HG03571 (cell line): ENCODE measurements at regions not wholly inside any gene's neighbourhood (a gene's known extent, or its start where the extent isn't known, plus 50 kb on each side); places are given as distances from the start of the nearest gene placed in this dataset.

ENCODE experiments used
- ATAC-seq: cut with Tn5 transposase; IDR thresholded peaks from one replicate; pipeline ENCODE4 v1.9.1; 2021; ENCODE audit not compliant: unreplicated experiment

DNA sequence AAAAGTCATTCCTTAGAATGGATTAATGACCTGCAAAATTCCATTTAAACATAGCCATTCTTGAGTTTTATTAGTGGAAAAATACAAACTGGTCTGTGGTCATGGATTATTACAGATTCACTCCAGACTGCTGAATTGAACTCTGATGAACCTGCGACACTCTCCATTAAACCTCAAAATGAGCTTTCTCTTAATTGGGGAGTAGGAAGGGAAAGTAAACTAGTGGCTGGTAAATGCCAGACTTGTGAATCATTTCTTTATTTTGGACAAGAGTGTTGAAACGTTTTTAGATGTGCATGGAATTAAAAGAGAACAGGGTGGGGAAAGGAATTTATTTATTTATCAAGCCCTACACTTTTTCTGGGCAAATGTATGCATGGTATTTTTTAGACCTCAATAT is 321.2 kb upstream of the FANCL start:
- ATAC-seq, result no peak

DNA sequence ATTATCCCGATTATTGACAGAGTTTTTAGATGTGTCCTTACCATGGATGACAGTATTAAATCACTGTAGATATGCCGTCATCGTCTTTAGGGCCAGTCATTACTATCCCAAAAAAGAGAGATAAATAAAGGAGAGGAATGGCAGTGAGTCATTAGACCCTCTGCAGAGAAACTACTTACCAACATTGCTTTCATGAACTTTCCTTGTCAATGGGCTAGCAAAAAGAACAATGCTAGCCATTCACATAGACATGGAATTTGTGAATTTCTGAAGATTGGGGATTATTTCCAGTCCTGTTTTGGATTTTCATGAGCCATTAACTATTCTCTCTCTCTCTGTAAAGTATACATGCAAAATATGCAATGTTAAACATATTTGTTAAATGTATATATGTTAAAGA is 319.4 kb upstream of the FANCL start:
- no peak for ATAC-seq

DNA sequence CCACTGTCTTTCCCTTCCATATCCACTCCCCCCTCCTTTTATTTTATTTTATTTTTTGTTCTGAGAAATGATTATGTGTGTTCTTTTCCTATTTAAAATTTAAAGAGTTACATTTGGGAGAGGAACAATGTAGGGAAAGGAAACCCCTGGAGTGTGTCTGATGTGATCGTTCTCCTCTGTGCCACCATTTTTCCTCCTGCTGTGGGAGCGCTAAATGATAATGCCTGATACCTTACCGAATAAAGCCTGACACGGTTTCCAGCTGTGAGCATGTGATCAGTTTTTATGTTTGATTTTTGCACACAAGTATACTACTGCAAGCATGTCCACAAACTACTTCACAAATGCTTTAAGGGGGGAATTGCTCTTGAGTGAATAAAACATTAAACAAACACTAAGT is 317.8 kb upstream of the FANCL start:
- ATAC-seq, result no peak

DNA sequence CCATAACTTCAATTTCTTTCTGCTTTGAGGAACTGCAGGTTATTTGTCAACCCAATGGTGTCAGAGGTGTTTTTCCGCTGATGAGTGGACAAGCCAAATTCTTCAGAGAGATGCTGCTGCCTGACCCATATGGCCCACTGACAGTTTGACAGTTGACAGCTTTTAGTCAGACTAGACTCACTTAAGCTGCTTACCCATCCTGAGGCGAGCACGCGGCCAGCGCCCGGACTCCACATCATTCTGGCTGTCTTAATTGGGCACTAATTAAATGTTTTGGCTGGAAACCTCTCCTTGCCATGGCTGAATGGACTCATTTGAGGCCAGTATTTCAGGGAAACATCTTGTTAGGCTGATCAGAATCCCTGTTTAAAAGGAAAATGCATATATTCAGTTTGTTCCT is 316.1 kb upstream of the FANCL start:
- ATAC-seq, result no peak

DNA sequence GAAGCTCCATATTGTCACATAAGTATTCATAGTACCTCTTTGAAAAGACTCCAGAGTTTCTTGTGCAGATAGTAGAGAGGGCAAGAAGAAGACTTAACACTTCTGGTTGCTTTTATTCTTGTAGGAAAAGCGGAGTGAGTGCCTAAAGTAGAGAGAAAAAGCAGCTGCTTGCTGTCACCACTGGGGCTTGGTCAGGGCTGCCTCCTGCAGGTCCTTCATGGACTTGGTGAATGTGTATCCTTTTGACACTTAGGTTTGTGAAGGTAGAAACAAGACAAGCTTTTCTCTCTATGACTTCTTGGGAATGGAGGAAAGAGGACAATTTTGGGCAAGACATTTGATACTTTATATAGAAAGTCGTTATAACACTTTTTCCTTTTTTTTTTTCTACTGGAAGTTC is 312.8 kb upstream of the FANCL start:
- no peak for ATAC-seq

DNA sequence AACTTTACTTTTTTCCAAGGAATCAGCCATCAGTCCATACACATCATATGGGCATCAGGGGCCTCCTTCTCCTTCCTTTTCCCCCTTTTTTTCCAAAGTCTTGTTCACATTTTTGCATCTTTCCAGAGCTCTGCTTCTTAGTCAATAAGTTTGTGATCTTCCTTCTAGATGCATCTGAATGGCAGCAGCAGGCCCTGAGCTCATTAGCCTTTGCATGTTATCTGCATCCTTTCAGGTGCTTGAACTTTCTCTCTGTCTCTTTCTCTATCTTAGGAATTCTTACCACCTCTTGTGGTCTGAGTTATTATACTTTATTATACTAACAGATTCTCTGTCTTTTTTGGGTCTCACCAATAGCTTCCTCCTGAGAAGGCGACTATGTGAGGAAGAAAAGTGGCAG is 312.4 kb upstream of the FANCL start:
- ATAC-seq, result no peak

DNA sequence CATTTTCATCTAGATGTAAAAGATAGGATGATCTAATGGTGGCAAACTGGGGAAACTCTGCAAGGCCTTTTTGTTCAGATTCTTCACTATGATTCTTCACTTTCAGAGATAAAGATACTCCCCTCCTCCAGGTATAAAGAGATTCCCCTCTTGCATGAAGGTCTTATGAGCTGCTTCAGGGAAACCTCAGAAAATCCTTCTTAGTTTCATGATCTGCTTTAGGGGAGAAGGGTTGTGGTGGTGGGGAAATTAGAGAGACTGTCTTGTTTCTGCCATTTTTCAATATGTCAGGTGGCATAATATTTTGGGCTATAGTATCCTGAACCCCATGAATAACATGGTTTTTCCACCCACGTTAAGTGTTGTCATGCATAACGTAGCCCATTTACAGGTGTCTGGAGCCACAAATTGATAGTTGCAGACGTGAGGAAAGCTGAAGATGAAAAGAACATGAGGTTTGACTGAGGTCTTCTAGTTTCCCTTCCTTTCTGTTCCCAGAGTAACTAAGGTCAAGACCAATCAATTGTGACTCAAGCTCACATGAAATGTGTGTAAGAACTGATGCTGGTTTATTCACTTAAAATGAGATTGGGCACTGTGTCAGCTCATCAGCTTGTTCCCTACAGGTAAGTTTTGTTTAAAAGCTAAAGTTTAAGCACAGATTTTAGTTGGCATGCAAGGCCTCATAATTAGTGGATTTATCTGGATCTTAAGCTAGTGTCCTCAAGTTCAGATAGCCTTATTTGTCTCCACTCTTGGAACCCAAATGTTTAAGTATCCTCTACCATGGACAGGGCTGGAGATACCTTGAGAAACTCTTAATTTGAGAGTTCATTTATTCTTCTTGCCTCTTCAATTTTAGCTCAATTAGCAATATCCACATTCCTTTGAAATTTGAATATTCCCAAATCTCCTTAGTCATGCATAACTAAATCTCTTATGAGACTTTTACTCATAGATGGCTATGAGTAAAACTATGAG is 304.5 kb upstream of the FANCL start:
- no peak for ATAC-seq

DNA sequence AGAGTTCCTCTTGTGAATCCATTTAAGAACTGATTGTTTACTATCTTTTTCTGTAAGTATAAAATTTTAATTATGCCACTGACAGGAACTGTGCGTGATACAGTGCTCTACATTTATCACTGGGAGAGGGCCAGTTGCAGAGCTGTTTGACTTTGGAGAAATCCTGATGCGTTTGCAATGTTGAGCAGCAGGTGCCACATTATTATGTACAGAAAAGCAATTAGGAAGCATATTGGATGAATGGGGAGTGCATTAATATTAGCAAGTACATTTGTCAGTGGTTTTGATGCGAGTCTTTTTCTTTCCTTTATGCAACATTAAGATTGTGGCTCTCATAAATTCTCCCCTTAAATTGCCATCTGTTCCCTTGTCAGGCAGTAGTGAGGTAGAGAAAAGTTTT is 302.3 kb upstream of the FANCL start:
- ATAC-seq, result no peak

DNA sequence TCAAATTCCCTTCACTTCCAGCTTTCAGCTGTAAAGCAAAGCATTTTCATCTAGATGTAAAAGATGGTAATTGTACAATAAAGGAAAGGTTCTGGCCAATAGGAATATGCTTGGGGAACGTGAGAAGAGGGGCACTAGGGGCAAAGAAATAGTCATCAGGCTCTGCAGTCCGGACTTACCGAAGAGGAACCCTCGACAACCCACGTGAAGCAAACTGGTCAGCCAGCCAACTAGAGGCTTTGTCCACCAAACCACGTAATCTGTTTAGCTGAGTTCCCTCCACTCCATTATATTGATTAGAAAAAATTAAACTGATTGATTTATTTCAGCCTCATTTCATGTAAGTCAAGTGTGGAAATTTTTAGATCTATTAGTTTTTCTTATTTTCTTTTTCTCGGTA is 300.4 kb upstream of the FANCL start:
- no peak for ATAC-seq

DNA sequence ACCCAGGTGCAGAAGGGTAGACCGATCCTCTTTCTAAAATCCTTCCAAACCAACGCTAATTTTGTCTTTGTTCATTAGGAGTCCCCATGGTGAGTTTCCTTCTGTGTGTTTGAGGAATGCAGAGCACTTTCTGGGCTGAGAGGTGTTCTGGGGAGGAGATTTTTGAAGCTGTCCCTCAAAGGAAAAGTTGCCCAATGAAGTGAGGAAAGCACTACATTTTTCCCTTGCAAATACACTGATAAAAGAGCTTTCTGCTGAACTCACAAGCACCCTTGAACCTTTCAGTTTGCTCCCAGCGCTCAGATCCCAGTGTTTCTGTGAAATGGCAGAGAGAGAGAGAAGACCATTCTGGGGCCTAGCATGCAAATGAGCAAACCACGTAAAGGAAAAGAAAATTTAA is 299.6 kb upstream of the FANCL start:
- no peak for ATAC-seq

DNA sequence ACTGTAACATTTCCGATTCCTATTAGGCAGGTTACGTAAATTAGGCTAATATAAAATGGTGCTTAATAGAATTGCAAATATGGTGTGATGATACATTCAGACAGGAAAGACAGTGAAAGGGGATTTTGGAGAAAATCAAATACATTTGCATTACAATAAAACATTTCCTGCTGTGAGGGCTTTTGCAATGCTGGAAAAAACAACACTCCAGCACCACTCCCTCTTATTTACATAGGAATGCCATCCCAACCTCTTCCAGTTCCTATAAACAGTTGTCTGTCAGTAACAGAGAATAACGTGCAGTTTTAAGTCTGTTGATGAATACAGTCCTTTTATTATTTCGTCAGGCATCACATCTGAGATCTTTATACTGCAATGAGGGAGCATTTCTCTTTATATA is 298.8 kb upstream of the FANCL start:
- no peak for ATAC-seq

DNA sequence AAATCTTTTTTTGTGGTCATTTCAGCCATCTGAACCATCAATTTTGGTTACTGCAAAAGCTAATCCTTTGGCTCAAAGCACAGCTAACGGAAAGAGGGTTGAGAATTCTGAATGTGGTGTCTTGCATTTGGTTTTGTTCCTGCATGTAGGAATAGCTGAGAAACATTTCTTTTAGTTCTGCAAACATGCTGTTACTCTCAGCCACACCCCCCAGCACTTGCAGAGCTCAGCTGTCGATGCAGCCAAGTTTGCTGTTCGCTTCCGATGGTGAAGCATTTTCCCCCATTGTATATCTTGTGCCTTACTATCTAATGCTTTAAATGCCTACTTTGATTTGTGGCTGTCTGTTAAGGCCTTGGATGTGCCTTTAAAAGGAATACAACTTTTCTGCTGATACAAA is 294.9 kb upstream of the FANCL start:
- ATAC-seq, result no peak

DNA sequence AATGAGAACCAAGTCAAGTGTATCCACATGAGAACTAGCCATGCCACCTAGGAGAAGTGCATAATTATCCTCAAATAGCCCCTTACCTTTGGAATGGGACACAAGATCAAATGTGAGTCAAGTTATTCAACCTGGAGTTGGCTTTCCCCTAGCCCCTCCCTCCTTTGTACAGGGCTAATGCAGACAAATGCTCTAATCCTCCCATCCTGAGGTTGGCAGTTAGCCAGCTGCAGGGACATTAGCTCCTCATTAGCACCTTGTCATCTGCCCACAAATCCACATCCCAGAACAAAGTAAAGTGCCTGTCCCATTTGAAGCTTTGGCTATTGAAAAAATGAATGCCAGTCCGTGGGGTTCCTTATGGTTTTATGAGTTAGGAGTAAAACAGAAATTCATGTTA is 294.1 kb upstream of the FANCL start:
- ATAC-seq, result no peak

DNA sequence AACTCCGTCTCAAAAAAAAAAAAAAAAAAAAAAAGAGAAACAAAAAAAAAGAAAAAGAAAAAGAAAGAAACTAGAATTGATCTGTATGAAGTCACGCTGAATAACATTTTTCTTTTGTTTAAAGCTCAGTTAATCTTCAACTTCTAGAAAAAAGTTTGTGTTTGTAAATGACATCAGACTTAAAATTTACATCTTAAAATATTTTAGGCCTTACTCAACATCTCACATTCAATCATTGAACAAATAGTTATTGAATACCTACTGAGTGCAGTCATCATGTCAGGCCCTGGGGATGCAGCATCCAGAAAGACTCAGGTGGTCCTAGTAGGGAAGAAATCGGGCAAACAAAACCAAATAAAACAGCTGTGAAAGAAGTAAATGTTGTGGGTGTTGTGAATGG is 292.3 kb upstream of the FANCL start:
- no peak for ATAC-seq

DNA sequence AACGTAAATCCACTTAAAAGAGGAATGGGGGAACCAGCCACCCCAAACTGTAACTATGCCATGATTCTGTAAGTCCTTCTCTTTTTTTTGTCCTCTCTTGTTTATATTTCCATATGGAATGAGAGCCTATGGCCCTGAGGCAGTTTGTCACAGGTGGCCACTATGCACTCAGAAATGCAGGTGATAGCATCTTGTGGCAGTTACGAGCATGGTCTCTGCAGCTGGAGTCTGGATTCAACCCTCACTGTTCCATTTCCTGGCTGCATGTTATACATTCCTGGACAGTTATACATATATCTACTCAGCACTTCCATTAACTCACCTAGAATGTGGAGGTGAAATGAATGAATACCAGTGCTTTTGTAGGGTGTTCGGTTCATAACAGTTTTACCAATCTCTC is 291.5 kb upstream of the FANCL start:
- no peak for ATAC-seq

DNA sequence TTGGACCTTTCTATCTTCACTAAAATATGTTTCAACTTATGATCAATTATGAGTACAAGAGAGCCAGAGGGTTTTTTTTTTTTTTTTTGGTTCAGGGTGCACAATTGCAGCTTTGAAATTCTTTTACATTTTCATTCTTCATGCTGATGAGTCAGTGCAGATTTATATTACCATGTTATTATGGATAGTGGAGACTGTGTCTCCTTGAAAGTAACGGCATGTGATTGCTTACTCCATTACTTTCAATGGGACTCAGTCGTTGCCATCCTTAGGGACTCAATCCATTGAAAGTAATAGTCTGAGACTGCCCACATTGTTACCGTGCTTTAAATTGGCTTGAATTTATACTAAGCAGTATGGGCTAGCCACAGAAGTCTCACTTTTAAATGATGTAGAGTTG is 286.5 kb upstream of the FANCL start:
- ATAC-seq, result no peak

DNA sequence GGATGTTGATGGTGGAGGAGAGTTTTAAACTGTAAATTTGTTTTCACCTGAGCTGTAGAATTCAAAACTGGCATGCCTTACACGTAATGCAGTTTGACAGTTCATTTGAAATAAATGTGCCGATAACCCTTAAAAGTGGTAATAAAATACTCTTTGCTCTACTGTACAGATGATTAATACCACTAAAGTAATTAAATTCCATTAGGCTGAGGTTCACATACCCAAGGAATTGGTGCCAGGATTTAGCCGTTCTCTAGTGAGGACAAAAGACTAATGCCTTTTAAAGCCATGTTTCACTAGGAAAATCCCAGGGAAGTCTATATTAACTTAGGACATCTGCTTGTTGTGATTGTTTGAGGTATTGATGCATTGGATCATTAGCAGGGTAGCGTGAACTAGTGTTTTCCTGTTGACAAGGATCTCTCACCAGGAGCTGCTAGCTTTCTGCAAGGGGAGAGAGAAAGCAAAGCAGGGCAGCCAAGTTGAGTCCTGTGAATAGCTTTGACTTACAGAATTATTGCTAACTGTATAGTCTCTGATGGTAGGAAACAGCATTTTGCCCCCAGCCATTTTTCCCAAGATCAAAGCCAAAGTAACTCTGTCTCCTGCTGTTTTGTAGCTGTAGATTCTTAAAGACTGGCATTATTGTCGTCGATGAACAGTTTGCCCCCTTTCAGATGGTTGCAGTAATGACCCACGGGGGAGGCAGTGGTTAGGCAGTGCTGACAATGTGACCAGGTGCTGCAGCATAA is 280.9 kb upstream of the FANCL start:
- ATAC-seq, result no peak

DNA sequence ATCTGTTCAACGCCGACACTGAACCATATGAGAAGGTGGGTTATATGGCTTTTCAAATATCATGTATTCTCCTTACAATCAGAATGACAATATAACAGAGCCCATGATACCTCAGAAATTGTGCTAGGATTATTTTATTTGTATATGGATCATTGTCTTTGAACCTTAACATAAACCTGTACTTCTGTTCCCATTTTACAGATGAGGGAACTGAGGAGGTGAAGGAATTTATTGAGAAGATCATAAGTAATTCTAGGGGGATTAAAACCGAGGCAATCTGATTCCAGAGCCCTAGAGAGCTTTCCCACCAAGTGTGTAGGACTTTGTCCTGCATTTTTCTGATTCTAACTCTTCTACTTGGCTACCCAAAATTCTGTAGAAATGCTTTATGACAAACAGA is 279.8 kb upstream of the FANCL start:
- ATAC-seq, result no peak

DNA sequence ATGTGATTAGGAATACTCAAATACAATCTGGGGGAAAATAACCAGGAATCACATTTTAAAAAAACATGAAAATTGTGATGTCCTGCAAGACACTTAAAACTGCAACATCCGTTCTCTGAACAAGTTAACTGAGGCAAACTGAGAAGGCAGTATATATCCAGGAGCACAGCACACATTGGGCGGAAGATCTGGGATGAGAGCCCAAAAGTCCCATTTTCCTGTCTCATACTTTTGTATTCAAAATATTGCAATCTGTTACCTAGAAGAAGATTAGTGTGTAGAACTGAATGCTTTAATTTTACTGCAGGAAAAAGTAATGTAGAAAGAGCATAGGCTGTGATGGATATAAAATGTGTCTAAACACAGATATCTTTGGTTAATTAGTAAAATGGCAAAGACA is 276.8 kb upstream of the FANCL start:
- no peak for ATAC-seq

DNA sequence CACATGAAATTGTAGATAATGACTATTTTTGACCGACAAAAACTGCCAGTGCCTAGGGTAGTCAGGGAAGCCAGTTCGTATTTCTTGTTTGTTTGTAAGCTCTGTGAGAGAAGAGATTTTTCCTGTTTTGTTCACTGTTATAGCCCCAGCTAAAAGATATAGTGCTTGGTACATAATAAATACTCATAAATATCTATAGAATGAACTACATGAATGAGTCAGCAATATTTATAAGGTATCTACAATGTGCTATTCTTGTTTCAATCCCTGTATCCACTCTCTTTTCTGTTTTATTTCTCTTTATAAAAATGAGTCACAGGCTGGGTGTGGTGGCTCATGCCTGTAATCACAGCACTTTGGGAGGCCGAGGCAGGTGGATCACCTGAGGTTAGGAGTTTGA is 275.6 kb upstream of the FANCL start:
- ATAC-seq, result no peak

DNA sequence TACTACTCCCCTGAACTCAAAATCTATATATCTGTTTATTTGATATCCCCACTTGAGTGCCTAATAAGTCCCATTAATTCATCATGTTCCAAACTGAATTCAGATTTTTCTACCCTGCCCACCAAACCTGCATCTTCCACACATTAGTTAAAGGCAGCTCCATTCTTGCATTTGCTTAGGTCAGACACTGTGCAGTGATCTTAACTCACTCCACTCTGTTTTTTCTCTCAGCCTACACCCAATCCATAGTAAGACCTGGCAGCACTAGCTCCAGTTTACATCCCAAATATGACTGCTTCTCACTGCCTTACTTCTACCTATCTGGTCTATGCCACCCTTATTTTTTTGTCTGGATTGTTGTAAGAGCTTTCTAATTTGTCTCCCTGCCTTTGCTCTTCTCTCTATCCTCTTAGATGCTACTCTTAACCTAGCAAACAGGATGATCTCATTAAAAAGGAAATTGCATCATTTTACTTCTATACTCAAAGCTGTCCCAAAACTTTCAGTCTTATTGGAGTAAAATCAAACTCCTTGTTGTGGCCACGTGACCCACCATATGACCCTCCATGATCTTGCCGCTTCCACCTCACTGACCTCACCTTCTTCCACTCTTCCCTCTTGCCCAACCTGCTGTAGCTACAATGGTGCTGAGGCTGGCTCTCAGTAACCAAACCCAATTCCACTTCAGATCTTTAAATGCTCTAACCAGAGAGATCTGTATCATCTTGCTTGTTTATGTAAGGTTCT is 274.9 kb upstream of the FANCL start:
- ATAC-seq, result no peak

DNA sequence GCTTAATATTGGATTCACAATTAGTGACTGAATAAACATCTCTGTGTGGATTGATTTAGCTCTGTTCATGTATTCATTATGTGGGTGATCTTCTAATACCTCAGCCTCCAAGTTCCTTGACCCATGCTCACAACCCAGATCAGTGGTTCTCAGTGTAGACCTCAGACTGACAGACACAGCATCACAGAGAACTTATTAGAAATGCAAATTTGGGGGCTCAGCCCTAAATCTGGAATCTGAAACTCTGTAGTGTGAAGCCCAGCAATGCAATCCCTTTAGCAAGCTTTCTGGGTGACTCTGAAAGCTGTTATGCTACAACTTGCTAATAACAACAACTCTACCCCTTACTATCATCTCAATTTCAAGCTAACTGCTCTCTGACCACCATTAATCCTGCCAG is 273.1 kb upstream of the FANCL start:
- no peak for ATAC-seq
